ENCODE measurements at regions not wholly inside any gene's neighbourhood (a gene's known extent, or its start where the extent isn't known, plus 50 kb on each side); places are given as distances from the start of the nearest gene placed in this dataset.

DNA sequence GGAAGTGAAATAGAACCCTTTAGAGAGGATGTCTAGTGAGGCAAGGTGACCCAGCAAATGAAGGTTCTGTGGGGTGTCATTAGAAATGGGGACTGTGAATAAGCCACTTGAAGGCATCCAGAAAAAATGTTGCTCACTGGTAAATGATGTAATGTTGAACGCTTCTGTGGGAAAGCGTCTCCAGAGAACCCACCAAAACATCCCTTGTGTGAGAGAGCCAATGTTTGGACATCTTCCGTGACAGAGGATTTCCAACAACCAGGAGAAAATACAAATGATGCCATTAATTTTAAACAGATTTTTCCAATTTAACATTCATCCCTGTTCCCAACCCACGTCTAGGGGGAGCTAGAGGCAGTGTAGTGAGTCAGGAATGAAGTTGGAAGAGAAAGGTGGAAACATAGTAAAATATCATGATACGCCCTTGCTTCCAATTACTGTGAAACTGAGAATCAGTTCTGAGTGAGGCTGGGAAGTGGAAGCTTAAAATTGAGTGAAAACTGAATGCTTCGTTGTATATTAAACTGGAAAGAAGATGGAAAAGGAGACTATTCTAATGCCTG is 584.2 kb downstream of the CD109 start:
- Mint-ChIP-seq H3K4me1 (ENCODE audit: unreplicated experiment) (no peaks in the 10 kb centered on the region), H3K27ac (no peak overlapping the region), H3K4me3 (no peak overlapping the region), H3K27me3 (peaks cover 18% of the 10 kb centered on the region), H3K36me3 (no peaks in the 10 kb centered on the region), H3K9me3 (no peaks in the 10 kb centered on the region)
- DNase-seq (ENCODE audit: extremely low spot score, unreplicated experiment) = no peak
- TF ChIP-seq, protein P1, sequence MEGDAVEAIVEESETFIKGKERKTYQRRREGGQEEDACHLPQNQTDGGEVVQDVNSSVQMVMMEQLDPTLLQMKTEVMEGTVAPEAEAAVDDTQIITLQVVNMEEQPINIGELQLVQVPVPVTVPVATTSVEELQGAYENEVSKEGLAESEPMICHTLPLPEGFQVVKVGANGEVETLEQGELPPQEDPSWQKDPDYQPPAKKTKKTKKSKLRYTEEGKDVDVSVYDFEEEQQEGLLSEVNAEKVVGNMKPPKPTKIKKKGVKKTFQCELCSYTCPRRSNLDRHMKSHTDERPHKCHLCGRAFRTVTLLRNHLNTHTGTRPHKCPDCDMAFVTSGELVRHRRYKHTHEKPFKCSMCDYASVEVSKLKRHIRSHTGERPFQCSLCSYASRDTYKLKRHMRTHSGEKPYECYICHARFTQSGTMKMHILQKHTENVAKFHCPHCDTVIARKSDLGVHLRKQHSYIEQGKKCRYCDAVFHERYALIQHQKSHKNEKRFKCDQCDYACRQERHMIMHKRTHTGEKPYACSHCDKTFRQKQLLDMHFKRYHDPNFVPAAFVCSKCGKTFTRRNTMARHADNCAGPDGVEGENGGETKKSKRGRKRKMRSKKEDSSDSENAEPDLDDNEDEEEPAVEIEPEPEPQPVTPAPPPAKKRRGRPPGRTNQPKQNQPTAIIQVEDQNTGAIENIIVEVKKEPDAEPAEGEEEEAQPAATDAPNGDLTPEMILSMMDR (conservative IDR thresholded peaks at IDR 0.05) = peak; percentile 36

DNA sequence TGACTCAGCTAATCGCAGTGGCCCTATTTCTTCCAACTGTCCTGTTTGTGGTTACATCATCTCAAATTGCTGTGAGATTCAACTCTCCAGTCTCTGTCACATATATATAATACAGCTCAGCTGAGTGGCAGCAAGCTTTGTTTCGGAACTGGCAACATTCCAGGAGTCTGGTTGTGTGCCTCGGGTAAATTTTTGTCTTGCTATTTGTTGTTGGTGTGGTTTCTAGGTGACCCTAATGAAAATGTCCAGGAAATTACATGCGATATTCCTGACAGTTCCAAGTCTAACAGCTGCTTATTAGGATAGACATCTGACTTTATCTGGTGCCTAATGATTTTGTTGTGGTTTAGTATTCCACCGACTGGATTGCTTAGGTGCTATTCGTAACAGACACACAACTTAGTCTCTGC is 581.8 kb downstream of the CD109 start:
- Mint-ChIP-seq H3K4me1 (ENCODE audit: unreplicated experiment) (no peaks in the 10 kb centered on the region), H3K27ac (no peak overlapping the region), H3K4me3 (no peak overlapping the region), H3K9me3 (no peaks in the 10 kb centered on the region), H3K27me3 (peaks cover 22% of the 10 kb centered on the region), H3K36me3 (no peaks in the 10 kb centered on the region)
- DNase-seq (ENCODE audit: extremely low spot score, unreplicated experiment) = no peak
- TF ChIP-seq, protein P1 (conservative IDR thresholded peaks at IDR 0.05) = no peak

DNA sequence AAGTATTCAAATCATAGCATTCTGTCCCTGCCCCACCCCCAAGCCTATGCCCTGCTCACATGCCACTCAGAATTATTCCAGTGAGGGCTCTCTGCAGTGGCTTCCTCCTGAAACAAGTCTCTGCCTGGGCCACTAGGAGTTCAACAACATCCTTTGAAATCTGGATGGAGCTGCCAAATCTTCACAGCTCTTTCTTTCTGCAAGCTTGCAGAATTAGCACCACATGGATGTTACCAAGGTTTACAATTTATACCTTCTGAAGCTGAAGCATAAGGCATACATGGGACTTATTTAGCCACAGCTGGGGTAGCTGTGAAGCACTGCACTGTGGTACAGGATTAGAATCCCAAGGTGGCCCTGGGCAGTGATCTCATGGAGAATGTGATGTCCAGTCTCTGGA is 577.5 kb downstream of the CD109 start:
- Mint-ChIP-seq H3K36me3 (no peaks in the 10 kb centered on the region), H3K9me3 (no peaks in the 10 kb centered on the region), H3K4me1 (ENCODE audit: unreplicated experiment) (no peaks in the 10 kb centered on the region), H3K27ac (no peak overlapping the region), H3K27me3 (peaks cover 11% of the 10 kb centered on the region), H3K4me3 (no peak overlapping the region)
- no peak for DNase-seq (ENCODE audit: extremely low spot score, unreplicated experiment)
- TF ChIP-seq, protein P1 (conservative IDR thresholded peaks at IDR 0.05) = no peak

DNA sequence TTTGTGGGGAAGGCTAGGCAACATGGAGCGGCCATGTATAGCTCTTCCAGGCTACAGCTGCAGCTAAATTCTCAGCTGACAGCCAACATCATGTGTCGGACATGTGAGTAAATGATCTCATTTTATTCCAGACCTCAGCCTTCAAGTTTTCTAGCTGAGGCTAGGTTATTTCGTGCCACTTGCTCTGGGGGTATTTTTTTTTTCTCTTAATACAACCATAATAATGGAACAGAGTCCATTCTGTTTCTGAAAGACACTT is 573.5 kb downstream of the CD109 start:
- peaks cover 7% of the 10 kb centered on the region for H3K27me3 Mint-ChIP-seq
- no peaks in the 10 kb centered on the region for H3K36me3 Mint-ChIP-seq
- H3K4me3 Mint-ChIP-seq = no peak overlapping the region
- TF ChIP-seq, protein P1 (conservative IDR thresholded peaks at IDR 0.05) = no peak
- DNase-seq (ENCODE audit: extremely low spot score, unreplicated experiment) = no peak
- no peaks in the 10 kb centered on the region for H3K9me3 Mint-ChIP-seq
- H3K4me1 Mint-ChIP-seq (ENCODE audit: unreplicated experiment) = no peaks in the 10 kb centered on the region
- no peak overlapping the region for H3K27ac Mint-ChIP-seq

DNA sequence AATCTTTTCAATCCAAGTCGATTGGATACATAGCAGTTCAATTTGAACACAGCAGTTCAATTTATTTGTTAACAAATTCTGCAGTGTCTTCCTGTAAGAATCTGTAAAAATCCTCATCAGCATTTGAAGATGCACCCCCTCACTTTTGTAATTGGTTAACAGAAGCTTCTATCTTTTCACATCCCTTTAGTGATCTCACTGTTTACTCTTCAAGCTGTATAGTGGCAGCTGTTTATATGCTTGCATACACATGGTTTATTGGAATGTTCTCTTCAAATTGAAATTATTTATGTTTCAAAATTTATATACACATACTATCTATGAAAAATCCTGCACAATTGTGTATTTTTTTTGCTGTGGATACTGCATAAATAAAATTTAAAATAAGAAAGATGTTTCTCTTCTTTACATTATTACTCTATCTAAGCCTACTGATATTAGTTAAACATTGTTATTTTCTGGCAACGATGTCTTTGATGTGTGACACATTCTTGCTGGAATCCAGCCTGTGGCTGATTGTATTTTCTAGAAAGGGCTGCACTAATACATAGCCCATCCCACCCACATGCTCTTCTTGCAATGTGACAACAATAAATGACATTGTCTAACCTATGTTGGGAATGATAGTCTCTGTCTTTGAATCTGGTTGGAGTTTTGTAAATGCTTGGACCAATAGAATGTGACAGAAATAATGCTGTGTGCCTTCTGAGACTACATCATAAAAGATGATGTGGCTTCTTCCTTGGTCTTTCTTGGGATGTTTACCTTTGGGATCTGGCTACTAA is 573.0 kb downstream of the CD109 start:
- Mint-ChIP-seq H3K4me3 (no peak overlapping the region), H3K9me3 (no peaks in the 10 kb centered on the region), H3K36me3 (no peaks in the 10 kb centered on the region), H3K27me3 (peaks cover 7% of the 10 kb centered on the region), H3K27ac (no peak overlapping the region), H3K4me1 (ENCODE audit: unreplicated experiment) (no peaks in the 10 kb centered on the region)
- TF ChIP-seq, protein P1 (conservative IDR thresholded peaks at IDR 0.05) = no peak
- DNase-seq (ENCODE audit: extremely low spot score, unreplicated experiment) = no peak

All from type B pancreatic cell (in vitro differentiated cells).